Activated naive CD4-positive, alpha-beta T cell treated with anti-CD3 and anti-CD28 coated beads for 36 hours (primary cell): ENCODE measurements at regions not wholly inside any gene's neighbourhood (a gene's known extent, or its start where the extent isn't known, plus 50 kb on each side); places are given as distances from the start of the nearest gene placed in this dataset.

Experiments
- CTCF ChIA-PET: fragments of 350-600 bp; sonication (Branson Sonifier 250); formaldehyde crosslinking; loops from one replicate; lab custom pipeline; 2021; ENCODE audit warnings: antibody characterized with exemption; lab: Charles Lee
- DNase-seq: peaks from one replicate; pipeline ENCODE4 v3.0.0-alpha.2; 2020
- H3K27ac Mint-ChIP-seq: one replicate; pipeline ENCODE4 v1.8.0; 2021; ENCODE audit warnings: mild to moderate bottlenecking, mixed read lengths
- H3K27me3 Mint-ChIP-seq: one replicate; pipeline ENCODE4 v1.8.0; 2021; ENCODE audit warnings: low read depth, mixed read lengths
- H3K36me3 Mint-ChIP-seq: one replicate; pipeline ENCODE4 v1.8.0; 2021; ENCODE audit warnings: low read depth, mixed read lengths
- H3K4me1 Mint-ChIP-seq: one replicate; pipeline ENCODE4 v1.8.0; 2021; ENCODE audit warnings: low read depth, mixed read lengths
- H3K4me3 Mint-ChIP-seq: one replicate; pipeline ENCODE4 v1.8.0; 2021; ENCODE audit warnings: mild to moderate bottlenecking, moderate library complexity, mixed read lengths
- H3K9me3 Mint-ChIP-seq: one replicate; pipeline ENCODE4 v1.8.0; 2021; ENCODE audit warnings: mixed read lengths
- intact Hi-C: fragments of 100-400 bp; cut with micrococcal nuclease; formaldehyde crosslinking; loops from one replicate; pipeline ENCODE4 v1.15.1; 2023

GRCh38 chr6:139754898-139755775, 380.7 kb upstream of the CITED2 start:
- H3K27ac Mint-ChIP-seq, result no peak overlapping the region
- no peak for DNase-seq
- CTCF ChIA-PET, result no interaction called here
- intact Hi-C loops, result no loop called here
- no peaks in the 10 kb centered on the region for H3K36me3 Mint-ChIP-seq
- H3K4me1 Mint-ChIP-seq, result no peaks in the 10 kb centered on the region
- no peaks in the 10 kb centered on the region for H3K9me3 Mint-ChIP-seq
- no peaks in the 10 kb centered on the region for H3K27me3 Mint-ChIP-seq
- H3K4me3 Mint-ChIP-seq, result no peak overlapping the region

DNA sequence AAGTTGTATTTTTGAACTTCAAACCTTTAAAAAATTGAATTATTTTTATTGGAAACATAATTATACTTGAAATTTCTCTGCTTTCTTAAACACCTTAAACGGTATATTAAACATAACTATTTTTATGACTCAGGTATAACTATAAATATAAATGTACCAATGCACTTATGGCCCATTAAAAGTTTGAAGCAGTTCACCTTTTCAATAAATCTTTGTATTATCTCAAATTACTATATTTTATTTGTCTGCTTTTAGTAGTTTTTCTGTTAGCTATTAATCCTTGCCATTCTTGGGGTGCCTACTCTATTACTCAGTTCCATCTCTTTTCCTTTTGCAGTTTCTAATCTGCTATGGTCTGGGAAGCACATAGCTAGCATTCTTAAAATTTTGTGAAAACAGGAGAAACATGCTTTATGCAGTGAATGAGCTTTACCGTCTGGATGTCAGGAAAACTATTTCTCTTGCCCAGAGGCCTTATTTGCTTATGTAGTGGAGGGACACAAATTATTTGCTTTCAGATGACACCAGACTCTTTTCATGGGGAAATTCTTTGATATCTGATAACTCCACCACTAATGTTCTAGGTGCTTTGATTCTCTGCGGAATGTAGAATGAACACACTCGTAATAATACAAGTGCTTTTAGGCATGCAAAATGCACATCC, 378.9 kb upstream of the CITED2 start:
- Mint-ChIP-seq H3K27me3 (no peaks in the 10 kb centered on the region), H3K27ac (no peak overlapping the region), H3K9me3 (no peaks in the 10 kb centered on the region), H3K4me3 (no peak overlapping the region), H3K4me1 (no peaks in the 10 kb centered on the region), H3K36me3 (no peaks in the 10 kb centered on the region)
- DNase-seq, result no peak
- CTCF ChIA-PET, result interaction anchor here (0.6 kb wide), 1 partner anchor 332 kb away, joined by 3 read pairs; no protein-coding TSS in a partner anchor
- intact Hi-C loops, result no loop called here

DNA sequence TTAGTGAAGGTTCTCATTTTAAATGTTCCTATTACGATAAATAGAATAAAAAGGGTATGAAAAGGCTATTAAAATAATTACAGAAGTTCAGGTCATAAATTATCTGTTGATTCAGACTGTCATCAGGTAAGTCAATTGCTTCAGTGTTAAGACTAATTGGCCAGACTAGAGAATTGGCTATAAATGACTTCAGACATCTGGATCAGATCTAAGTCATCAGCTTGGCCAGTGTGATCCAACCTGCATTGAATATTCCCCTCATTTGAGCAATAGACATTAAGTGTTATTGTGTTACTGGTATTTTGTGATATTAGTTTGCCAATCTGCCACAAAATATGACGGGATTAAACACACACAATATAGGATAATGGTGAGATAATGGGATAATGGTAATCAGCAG, 377.6 kb upstream of the CITED2 start:
- Mint-ChIP-seq H3K9me3 (no peaks in the 10 kb centered on the region), H3K4me1 (no peaks in the 10 kb centered on the region), H3K27me3 (no peaks in the 10 kb centered on the region), H3K27ac (no peak overlapping the region), H3K4me3 (no peak overlapping the region), H3K36me3 (no peaks in the 10 kb centered on the region)
- CTCF ChIA-PET, result no interaction called here
- intact Hi-C loops, result no loop called here
- no peak for DNase-seq

DNA sequence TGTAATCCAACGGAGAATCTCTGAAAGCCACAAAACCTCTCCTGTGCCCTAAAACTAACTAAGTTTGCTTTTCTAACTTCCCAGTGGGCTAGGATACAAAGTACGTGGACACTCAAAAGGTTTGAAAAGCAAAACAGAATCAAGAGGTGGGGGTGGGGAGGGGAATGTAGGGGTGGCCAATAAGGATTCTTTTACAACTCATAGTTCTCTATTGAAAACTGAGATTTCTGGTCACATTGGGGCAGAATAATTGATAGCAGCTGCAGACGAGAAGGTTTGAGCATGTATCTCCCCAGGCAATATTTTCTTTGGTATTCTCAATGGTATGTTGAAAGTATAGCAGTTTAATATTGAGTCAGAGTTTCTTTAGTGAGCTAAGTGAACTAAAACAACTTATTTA, 376.7 kb upstream of the CITED2 start:
- H3K27me3 Mint-ChIP-seq, result no peaks in the 10 kb centered on the region
- H3K4me1 Mint-ChIP-seq, result no peaks in the 10 kb centered on the region
- intact Hi-C loops, result no loop called here
- CTCF ChIA-PET, result no interaction called here
- DNase-seq, result no peak
- H3K27ac Mint-ChIP-seq, result no peak overlapping the region
- no peak overlapping the region for H3K4me3 Mint-ChIP-seq
- H3K36me3 Mint-ChIP-seq, result no peaks in the 10 kb centered on the region
- no peaks in the 10 kb centered on the region for H3K9me3 Mint-ChIP-seq

DNA sequence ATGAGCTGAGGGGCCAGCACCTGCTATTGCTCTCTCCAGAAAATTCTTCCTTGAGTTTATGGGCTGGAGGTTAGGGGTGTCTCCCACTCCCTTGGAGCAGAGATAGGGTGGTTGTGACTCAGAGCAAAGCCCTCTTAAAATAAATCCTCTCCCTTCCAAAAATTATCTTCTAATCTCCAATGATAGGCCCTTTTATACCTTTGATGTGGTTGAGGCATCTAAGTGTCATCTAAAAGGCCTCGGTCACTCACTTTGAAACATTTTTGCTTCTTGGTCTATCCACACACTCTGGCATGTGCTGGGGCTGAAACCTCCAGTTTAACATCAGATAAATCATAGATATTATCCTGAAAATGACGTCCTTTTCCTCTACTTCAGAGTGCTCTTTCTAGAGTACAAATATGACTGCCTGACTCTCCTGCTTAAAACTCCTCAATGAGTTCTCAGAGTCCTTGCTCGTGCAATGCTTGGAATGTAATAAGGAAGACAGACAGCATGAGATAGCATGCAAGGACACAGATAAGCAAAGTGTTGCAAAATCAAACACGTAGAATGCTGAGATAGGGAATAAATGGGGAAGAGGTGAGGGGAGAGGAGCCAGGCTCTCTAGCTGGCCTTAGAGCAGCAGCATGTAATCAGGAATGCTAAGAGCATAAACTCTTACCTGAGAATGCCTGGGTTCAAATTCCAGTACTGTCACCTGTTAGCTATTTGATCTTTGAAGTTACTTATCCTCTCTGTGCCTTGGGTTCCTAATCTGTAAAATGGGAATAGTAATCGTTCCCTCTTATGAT, 374.1 kb upstream of the CITED2 start:
- no peak for DNase-seq
- no peaks in the 10 kb centered on the region for H3K36me3 Mint-ChIP-seq
- H3K27ac Mint-ChIP-seq, result no peak overlapping the region
- no peaks in the 10 kb centered on the region for H3K4me1 Mint-ChIP-seq
- intact Hi-C loops, result no loop called here
- no peak overlapping the region for H3K4me3 Mint-ChIP-seq
- no peaks in the 10 kb centered on the region for H3K9me3 Mint-ChIP-seq
- CTCF ChIA-PET, result no interaction called here
- H3K27me3 Mint-ChIP-seq, result no peaks in the 10 kb centered on the region

- H3K4me1 Mint-ChIP-seq, result no peaks in the 10 kb centered on the region
- no peak overlapping the region for H3K27ac Mint-ChIP-seq
- intact Hi-C loops, result no loop called here
- H3K4me3 Mint-ChIP-seq, result no peak overlapping the region
- no peaks in the 10 kb centered on the region for H3K36me3 Mint-ChIP-seq
- peaks cover 2% of the 10 kb centered on the region for H3K27me3 Mint-ChIP-seq
- no peaks in the 10 kb centered on the region for H3K9me3 Mint-ChIP-seq
- CTCF ChIA-PET, result no interaction called here
- no peak for DNase-seq
These were observed 372.7 kb upstream of the CITED2 start for GRCh38 chr6:139747154-139747553.

DNA sequence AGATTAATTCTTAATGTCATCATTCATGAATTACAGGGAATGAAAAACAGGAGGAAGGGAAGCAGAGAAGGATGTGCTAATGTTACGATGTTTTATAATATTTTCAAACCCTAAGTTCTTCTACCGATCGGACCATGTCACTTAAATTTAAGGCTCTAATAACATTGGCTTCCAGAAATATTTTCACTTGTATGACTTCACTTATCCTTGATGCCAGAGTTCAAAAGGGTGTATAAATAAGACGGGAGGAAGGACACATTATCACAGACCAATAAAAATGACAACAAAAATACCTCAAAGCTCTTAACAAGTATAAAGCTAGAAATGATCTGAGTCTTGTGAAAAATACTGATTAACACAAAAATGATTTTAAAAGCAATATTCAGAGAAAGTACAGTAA, 370.4 kb upstream of the CITED2 start:
- no peaks in the 10 kb centered on the region for H3K36me3 Mint-ChIP-seq
- peaks cover 9% of the 10 kb centered on the region for H3K27me3 Mint-ChIP-seq
- no peak overlapping the region for H3K27ac Mint-ChIP-seq
- no peak for DNase-seq
- H3K9me3 Mint-ChIP-seq, result no peaks in the 10 kb centered on the region
- intact Hi-C loops, result no loop called here
- H3K4me1 Mint-ChIP-seq, result no peaks in the 10 kb centered on the region
- no peak overlapping the region for H3K4me3 Mint-ChIP-seq
- CTCF ChIA-PET, result no interaction called here

- Mint-ChIP-seq H3K36me3 (no peaks in the 10 kb centered on the region), H3K4me3 (no peak overlapping the region), H3K4me1 (no peaks in the 10 kb centered on the region), H3K27ac (no peak overlapping the region), H3K27me3 (peaks cover 9% of the 10 kb centered on the region), H3K9me3 (no peaks in the 10 kb centered on the region)
- no peak for DNase-seq
- CTCF ChIA-PET, result no interaction called here
- intact Hi-C loops, result no loop called here
These were observed 369.4 kb upstream of the CITED2 start for GRCh38 chr6:139743664-139744437.

- Mint-ChIP-seq H3K36me3 (no peaks in the 10 kb centered on the region), H3K27me3 (peaks cover 9% of the 10 kb centered on the region), H3K27ac (no peak overlapping the region), H3K9me3 (no peaks in the 10 kb centered on the region), H3K4me1 (no peaks in the 10 kb centered on the region), H3K4me3 (no peak overlapping the region)
- no peak for DNase-seq
- intact Hi-C loops, result no loop called here
- CTCF ChIA-PET, result no interaction called here
These were observed 368.2 kb upstream of the CITED2 start for GRCh38 chr6:139742671-139743070.

DNA sequence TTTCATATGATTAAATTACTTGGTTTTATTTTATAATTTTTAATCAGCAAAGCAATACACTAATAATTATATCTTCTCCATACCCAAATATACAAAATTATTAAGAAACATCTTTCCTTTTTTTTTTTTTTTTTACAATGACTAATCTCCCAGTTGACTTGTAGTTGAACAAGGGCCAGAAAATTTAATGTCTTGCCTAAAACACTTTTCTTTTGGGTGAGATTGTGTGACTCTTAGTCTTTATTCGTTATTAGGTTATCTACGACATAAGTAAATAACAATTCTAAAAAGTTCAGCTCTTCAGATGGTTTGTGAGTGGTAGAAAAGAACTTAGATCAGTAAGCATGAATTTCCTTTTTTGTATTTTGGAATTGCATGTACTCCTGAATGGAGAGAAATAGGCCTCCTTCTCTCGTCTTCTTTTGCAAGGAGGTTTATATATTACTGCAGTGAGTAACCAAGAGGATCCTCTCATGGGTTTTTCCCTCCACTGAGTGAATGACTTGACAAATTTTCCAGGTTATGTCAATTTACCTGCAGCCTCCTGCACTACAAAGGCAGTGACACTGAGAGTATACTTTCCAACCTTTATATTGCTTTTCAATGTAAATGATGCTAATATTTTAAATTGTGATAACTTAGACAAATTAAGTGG, 364.5 kb upstream of the CITED2 start:
- Mint-ChIP-seq H3K27ac (no peak overlapping the region), H3K36me3 (no peaks in the 10 kb centered on the region), H3K27me3 (peaks cover 9% of the 10 kb centered on the region), H3K4me3 (no peak overlapping the region), H3K4me1 (no peaks in the 10 kb centered on the region), H3K9me3 (no peaks in the 10 kb centered on the region)
- intact Hi-C loops, result no loop called here
- DNase-seq, result no peak
- CTCF ChIA-PET, result no interaction called here

DNA sequence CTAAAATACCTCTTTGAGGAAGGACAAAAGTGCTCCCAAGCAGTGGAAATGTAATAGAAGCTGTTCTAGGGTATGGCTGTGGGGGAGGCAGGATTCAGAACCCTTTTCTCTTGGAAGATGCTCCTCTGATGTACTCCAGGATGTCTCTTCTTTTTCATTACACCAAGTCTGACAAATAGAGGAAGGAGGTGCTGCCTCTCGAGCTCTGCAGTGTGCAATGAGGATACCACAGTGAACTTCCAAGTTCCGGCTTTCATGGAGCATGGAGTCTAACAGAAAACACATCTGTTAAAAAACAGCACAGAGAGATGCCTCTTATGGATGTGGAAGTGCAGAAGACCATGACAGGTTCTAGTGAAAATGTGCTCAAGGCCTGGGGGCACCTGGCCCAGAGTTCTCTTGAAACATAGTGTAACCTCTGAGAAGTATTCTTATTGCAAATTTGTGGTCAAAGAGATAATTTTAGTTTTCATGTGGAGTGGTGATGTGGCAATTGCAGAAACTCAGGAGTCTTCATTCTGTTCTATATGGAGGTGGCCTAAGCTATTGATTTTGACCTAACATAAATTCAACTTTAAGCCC, 362.0 kb upstream of the CITED2 start:
- no peak for DNase-seq
- peaks cover 4% of the 10 kb centered on the region for H3K27me3 Mint-ChIP-seq
- no peaks in the 10 kb centered on the region for H3K4me1 Mint-ChIP-seq
- H3K9me3 Mint-ChIP-seq, result no peaks in the 10 kb centered on the region
- intact Hi-C loops, result no loop called here
- H3K4me3 Mint-ChIP-seq, result no peak overlapping the region
- no peak overlapping the region for H3K27ac Mint-ChIP-seq
- CTCF ChIA-PET, result no interaction called here
- no peaks in the 10 kb centered on the region for H3K36me3 Mint-ChIP-seq
